SK-N-SH (cell line): ENCODE measurements at regions not wholly inside any gene's neighbourhood (a gene's known extent, or its start where the extent isn't known, plus 50 kb on each side); places are given as distances from the start of the nearest gene placed in this dataset.

Experiments used
- CTCF ChIA-PET: fragments of 300-600, 350-600 bp; formaldehyde crosslinking; extraction: SDS; loops from one replicate; lab custom pipeline; 2021; lab: Yijun Ruan, JAX
- POLR2A ChIA-PET: fragments of 350-600 bp; sonication (Branson Sonifier 250); formaldehyde crosslinking; extraction: SDS; loops from one replicate; lab custom pipeline; 2020; ENCODE audit warnings: antibody characterized with exemption, inconsistent platforms; lab: Yijun Ruan, JAX
- DNase-seq: peaks from one replicate; pipeline ENCODE4 v3.0.0; 2012
- H2AFZ ChIP-seq: fragments of 200-600 bp; sonication (generic); 2 replicates; pipeline ENCODE4 v1.8.1; 2016; ENCODE audit warnings: antibody characterized with exemption, mild to moderate bottlenecking, low read depth
- H3F3A ChIP-seq: fragments of 200-600 bp; sonication (generic); replicated peaks from 2 replicates; pipeline ENCODE3; 2016; ENCODE audit warnings: antibody characterized with exemption, mild to moderate bottlenecking; ENCODE audit not compliant: insufficient read depth
- H3K27ac ChIP-seq, 2 experiments: fragments of 200-500 bp in 1 of 2; fragments of 200-600 bp in 1 of 2; sonication (Bioruptor generic) in 1 of 2; sonication (generic), shearing (Covaris generic) in 1 of 2; 2 replicates each; pipeline versions ENCODE4 v1.5.1 to v1.6.1; 2014 to 2016; ENCODE audit warnings: low read depth in 2 of 2, inconsistent platforms in 1 of 2, low read length in 1 of 2, mild to moderate bottlenecking in 1 of 2, mixed read lengths in 1 of 2
- H3K27me3 ChIP-seq: fragments of 200-600 bp; sonication (generic), shearing (Covaris generic); 2 replicates; pipeline ENCODE4 v1.6.1; 2016; ENCODE audit warnings: mixed run types; ENCODE audit not compliant: insufficient read depth
- H3K36me3 ChIP-seq, 2 experiments: fragments of 200-500 bp in 1 of 2; fragments of 200-600 bp in 1 of 2; sonication (Bioruptor generic) in 1 of 2; sonication (generic) in 1 of 2; replicated peaks in 1 of 2; 2 replicates each; pipeline versions ENCODE3 to v1.5.1; 2014 to 2016; ENCODE audit warnings: low read length in 1 of 2, mild to moderate bottlenecking in 1 of 2; ENCODE audit not compliant: insufficient read depth in 2 of 2, control insufficient read depth in 1 of 2
- H3K4me1 ChIP-seq, 2 experiments: fragments of 200-500 bp in 1 of 2; fragments of 200-600 bp in 1 of 2; sonication (Bioruptor generic) in 1 of 2; sonication (generic), shearing (Covaris generic) in 1 of 2; 2 replicates each; pipeline versions ENCODE4 v1.5.1 to v1.6.1; 2014 to 2016; ENCODE audit warnings: low read depth in 1 of 2, low read length in 1 of 2, mixed run types in 1 of 2; ENCODE audit not compliant: insufficient read depth in 2 of 2, control insufficient read depth in 1 of 2
- H3K4me2 ChIP-seq: fragments of 200-600 bp; sonication (generic), shearing (Covaris generic); 2 replicates; pipeline ENCODE4 v1.6.1; 2017; ENCODE audit warnings: mixed run types
- H3K4me3 ChIP-seq, 2 experiments: fragments of 200-500 bp in 1 of 2; fragments of 200-600 bp in 1 of 2; sonication (Bioruptor generic) in 1 of 2; sonication (generic), shearing (Covaris generic) in 1 of 2; 2 replicates each; pipeline versions ENCODE4 v1.5.1 to v1.8.1; 2014 to 2016; ENCODE audit warnings: low read depth in 2 of 2, inconsistent platforms in 1 of 2, low read length in 1 of 2, mild to moderate bottlenecking in 1 of 2, mixed read lengths in 1 of 2, moderate library complexity in 1 of 2
- H3K79me2 ChIP-seq: fragments of 200-600 bp; sonication (generic); 2 replicates; pipeline ENCODE4 v1.8.1; 2017; ENCODE audit warnings: mild to moderate bottlenecking; ENCODE audit not compliant: insufficient read depth
- H3K9ac ChIP-seq: fragments of 200-600 bp; sonication (generic); 2 replicates; pipeline ENCODE4 v1.6.1; 2017; ENCODE audit warnings: mixed run types
- H3K9me2 ChIP-seq: fragments of 200-600 bp; sonication (generic); 2 replicates; pipeline ENCODE4 v1.6.1; 2017; ENCODE audit warnings: mixed run types
- H3K9me3 ChIP-seq: fragments of 200-600 bp; sonication (generic); 2 replicates; pipeline ENCODE4 v1.6.1; 2017; ENCODE audit warnings: mixed run types, mild to moderate bottlenecking, moderate library complexity
- H4K20me1 ChIP-seq: fragments of 200-600 bp; sonication (generic); 2 replicates; pipeline ENCODE4 v1.6.1; 2017; ENCODE audit warnings: mild to moderate bottlenecking, mixed run types; ENCODE audit not compliant: insufficient read depth
- CHD2 ChIP-seq: fragments of 150-350 bp; IDR thresholded peaks from 2 replicates; pipeline ENCODE4 v1.6.1; 2018; ENCODE audit warnings: low read length; ENCODE audit not compliant: partially characterized antibody
- ELF1 ChIP-seq: IDR thresholded peaks from 2 replicates; pipeline ENCODE4 v1.4.0; 2012
- FOXJ3 ChIP-seq: sonication (generic); formaldehyde crosslinking; IDR thresholded peaks from 2 replicates; pipeline ENCODE4 v1.5.1; 2020; ENCODE audit warnings: mild to moderate bottlenecking, missing genetic modification reagents
- GATA2 ChIP-seq: sonication (generic); formaldehyde crosslinking; IDR thresholded peaks from 2 replicates; pipeline ENCODE4 v1.5.0; 2020; ENCODE audit warnings: mild to moderate bottlenecking, missing genetic modification reagents
- MAX ChIP-seq: IDR thresholded peaks from 2 replicates; pipeline ENCODE4 v1.4.0; 2012; ENCODE audit warnings: low read depth
- MXI1 ChIP-seq: IDR thresholded peaks from 2 replicates; pipeline ENCODE4 v1.6.1; 2012; ENCODE audit warnings: mild to moderate bottlenecking, low read depth, low read length, improper control_type of control experiment
- RCOR1 ChIP-seq: fragments of 150-350 bp; IDR thresholded peaks from 2 replicates; pipeline ENCODE4 v1.6.1; 2017; ENCODE audit warnings: antibody characterized with exemption, low read length
- RFX5 ChIP-seq: IDR thresholded peaks from 2 replicates; pipeline ENCODE4 v1.6.1; 2012; ENCODE audit warnings: mild to moderate bottlenecking, improper control_type of control experiment, low read length
- RXRA ChIP-seq: IDR thresholded peaks from 2 replicates; pipeline ENCODE4 v1.4.0; 2012; ENCODE audit warnings: low read depth, mild to moderate bottlenecking, borderline replicate concordance
- SIN3A ChIP-seq: IDR thresholded peaks from 2 replicates; pipeline ENCODE4 v1.6.1; 2012; ENCODE audit warnings: low read depth, mild to moderate bottlenecking, low read length, moderate library complexity, borderline replicate concordance
- SMC3 ChIP-seq: IDR thresholded peaks from 2 replicates; pipeline ENCODE4 v1.6.1; 2012; ENCODE audit warnings: low read depth, low read length, improper control_type of control experiment
- TCF12 ChIP-seq: IDR thresholded peaks from 2 replicates; pipeline ENCODE4 v1.4.0; 2012
- YY1 ChIP-seq: IDR thresholded peaks from 2 replicates; pipeline ENCODE4 v1.4.0; 2012; ENCODE audit warnings: low read depth, mild to moderate bottlenecking
- ZBTB33 ChIP-seq: IDR thresholded peaks from 2 replicates; pipeline ENCODE4 v1.4.0; 2012; ENCODE audit warnings: low read depth, borderline replicate concordance
- WGBS: methylation state at CpG from one replicate; pipeline ENCODE4 v1.1.6; 2017; ENCODE audit warnings: low lambda C conversion rate; 5-methylcytosine and 5-hydroxymethylcytosine counted together
- TF ChIP-seq, protein P1 (sequence below): fragments of 150-350 bp; IDR thresholded peaks from 2 replicates; pipeline ENCODE4 v1.6.1; 2016; ENCODE audit warnings: mild to moderate bottlenecking, low read depth, low read length
- TF ChIP-seq, protein P2 (sequence below): fragments of 200-600 bp; sonication (generic); IDR thresholded peaks from 2 replicates; pipeline ENCODE4 v1.6.1; 2017; ENCODE audit warnings: antibody characterized with exemption, mild to moderate bottlenecking, moderate library complexity
- TF ChIP-seq, protein P3 (sequence below): IDR thresholded peaks from 2 replicates; pipeline ENCODE4 v1.6.1; 2012; ENCODE audit warnings: mild to moderate bottlenecking, low read depth, low read length, moderate library complexity

DNA sequence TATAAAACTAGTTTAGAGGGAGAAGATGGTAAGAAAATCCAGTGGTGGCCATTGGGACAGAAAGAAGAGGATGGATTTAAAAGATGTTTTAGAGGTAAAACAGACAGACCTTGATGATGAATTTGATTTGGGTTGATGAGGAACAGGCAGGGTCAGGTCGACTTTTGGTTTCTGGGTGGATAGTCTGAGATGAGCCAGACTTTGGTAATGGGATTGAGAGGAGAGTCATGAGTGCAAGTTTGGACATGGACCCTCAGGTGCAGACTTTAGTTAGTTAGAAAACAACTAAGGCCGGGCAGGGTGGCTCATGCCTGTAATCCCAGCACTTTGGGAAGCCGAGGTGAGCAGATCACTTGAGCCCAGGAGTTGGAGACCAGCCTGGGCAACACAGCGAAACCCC lies 257.9 kb downstream of the MAFB start:
- H3F3A ChIP-seq = no peaks in the 10 kb centered on the region
- 23% methylated on average over 4 of the region's 4 CpGs for WGBS
- no peak overlapping the region for H3K4me2 ChIP-seq
- TF ChIP-seq SMC3 = no peak
- no peak for TF ChIP-seq FOXJ3
- TF ChIP-seq, protein P1, sequence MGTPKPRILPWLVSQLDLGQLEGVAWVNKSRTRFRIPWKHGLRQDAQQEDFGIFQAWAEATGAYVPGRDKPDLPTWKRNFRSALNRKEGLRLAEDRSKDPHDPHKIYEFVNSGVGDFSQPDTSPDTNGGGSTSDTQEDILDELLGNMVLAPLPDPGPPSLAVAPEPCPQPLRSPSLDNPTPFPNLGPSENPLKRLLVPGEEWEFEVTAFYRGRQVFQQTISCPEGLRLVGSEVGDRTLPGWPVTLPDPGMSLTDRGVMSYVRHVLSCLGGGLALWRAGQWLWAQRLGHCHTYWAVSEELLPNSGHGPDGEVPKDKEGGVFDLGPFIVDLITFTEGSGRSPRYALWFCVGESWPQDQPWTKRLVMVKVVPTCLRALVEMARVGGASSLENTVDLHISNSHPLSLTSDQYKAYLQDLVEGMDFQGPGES = no peak
- TF ChIP-seq CHD2 = no peak
- TF ChIP-seq ELF1 = no peak
- no peak for TF ChIP-seq SIN3A
- TF ChIP-seq, protein P2, sequence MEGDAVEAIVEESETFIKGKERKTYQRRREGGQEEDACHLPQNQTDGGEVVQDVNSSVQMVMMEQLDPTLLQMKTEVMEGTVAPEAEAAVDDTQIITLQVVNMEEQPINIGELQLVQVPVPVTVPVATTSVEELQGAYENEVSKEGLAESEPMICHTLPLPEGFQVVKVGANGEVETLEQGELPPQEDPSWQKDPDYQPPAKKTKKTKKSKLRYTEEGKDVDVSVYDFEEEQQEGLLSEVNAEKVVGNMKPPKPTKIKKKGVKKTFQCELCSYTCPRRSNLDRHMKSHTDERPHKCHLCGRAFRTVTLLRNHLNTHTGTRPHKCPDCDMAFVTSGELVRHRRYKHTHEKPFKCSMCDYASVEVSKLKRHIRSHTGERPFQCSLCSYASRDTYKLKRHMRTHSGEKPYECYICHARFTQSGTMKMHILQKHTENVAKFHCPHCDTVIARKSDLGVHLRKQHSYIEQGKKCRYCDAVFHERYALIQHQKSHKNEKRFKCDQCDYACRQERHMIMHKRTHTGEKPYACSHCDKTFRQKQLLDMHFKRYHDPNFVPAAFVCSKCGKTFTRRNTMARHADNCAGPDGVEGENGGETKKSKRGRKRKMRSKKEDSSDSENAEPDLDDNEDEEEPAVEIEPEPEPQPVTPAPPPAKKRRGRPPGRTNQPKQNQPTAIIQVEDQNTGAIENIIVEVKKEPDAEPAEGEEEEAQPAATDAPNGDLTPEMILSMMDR = no peak
- TF ChIP-seq ZBTB33 = no peak
- no peak for TF ChIP-seq TCF12
- TF ChIP-seq MXI1 = no peak
- no peak for TF ChIP-seq RFX5
- no peak for TF ChIP-seq YY1
- TF ChIP-seq RXRA = no peak
- TF ChIP-seq, protein P3, sequence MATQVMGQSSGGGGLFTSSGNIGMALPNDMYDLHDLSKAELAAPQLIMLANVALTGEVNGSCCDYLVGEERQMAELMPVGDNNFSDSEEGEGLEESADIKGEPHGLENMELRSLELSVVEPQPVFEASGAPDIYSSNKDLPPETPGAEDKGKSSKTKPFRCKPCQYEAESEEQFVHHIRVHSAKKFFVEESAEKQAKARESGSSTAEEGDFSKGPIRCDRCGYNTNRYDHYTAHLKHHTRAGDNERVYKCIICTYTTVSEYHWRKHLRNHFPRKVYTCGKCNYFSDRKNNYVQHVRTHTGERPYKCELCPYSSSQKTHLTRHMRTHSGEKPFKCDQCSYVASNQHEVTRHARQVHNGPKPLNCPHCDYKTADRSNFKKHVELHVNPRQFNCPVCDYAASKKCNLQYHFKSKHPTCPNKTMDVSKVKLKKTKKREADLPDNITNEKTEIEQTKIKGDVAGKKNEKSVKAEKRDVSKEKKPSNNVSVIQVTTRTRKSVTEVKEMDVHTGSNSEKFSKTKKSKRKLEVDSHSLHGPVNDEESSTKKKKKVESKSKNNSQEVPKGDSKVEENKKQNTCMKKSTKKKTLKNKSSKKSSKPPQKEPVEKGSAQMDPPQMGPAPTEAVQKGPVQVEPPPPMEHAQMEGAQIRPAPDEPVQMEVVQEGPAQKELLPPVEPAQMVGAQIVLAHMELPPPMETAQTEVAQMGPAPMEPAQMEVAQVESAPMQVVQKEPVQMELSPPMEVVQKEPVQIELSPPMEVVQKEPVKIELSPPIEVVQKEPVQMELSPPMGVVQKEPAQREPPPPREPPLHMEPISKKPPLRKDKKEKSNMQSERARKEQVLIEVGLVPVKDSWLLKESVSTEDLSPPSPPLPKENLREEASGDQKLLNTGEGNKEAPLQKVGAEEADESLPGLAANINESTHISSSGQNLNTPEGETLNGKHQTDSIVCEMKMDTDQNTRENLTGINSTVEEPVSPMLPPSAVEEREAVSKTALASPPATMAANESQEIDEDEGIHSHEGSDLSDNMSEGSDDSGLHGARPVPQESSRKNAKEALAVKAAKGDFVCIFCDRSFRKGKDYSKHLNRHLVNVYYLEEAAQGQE = no peak
- TF ChIP-seq MAX = no peak
- TF ChIP-seq GATA2 (CRISPR knock-in tag) = no peak
- TF ChIP-seq RCOR1 = no peak
- H3K9me2 ChIP-seq = no peaks in the 10 kb centered on the region
- H3K4me1 ChIP-seq = no peaks in the 10 kb centered on the region; a peak in 1 of 4 replicates
- H2AFZ ChIP-seq = no peak overlapping the region
- H3K9ac ChIP-seq = no peak overlapping the region
- ChIA-PET POLR2A (no interaction called here), CTCF (interaction anchor here (1.5 kb wide), 1 partner anchor 13 kb away, joined by 4 read pairs; no protein-coding TSS in a partner anchor)
- H3K36me3 ChIP-seq = no peaks in the 10 kb centered on the region
- H3K4me3 ChIP-seq = no peak overlapping the region
- H4K20me1 ChIP-seq = no peaks in the 10 kb centered on the region
- H3K79me2 ChIP-seq = no peaks in the 10 kb centered on the region
- H3K27ac ChIP-seq = no peak overlapping the region
- DNase-seq = no peak
- no peaks in the 10 kb centered on the region for H3K9me3 ChIP-seq
- H3K27me3 ChIP-seq = no peaks in the 10 kb centered on the region
